AG04450 (cell line): ENCODE measurements at regions not wholly inside any gene's neighbourhood (a gene's known extent, or its start where the extent isn't known, plus 50 kb on each side); places are given as distances from the start of the nearest gene placed in this dataset.

Source experiments
- CTCF ChIA-PET: fragments of 300-600, 350-600 bp; formaldehyde crosslinking; extraction: SDS; loops from one replicate; lab custom pipeline; 2022; ENCODE audit warnings: antibody characterized with exemption, inconsistent platforms; lab: Charles Lee
- POLR2A ChIA-PET: fragments of 350-600 bp; formaldehyde crosslinking; extraction: SDS; loops from one replicate; lab custom pipeline; 2021; ENCODE audit warnings: antibody characterized with exemption, inconsistent platforms; lab: Yijun Ruan, JAX
- DNase-seq: peaks from one replicate; pipeline ENCODE4 v3.0.0-alpha.2; 2011; ENCODE audit warnings: low read depth, low spot score
- H3K27ac ChIP-seq: one replicate; pipeline ENCODE4 v1.5.1; 2012; ENCODE audit warnings: low read depth, low read length, control low read depth
- H3K27me3 ChIP-seq: one replicate; pipeline ENCODE4 v1.6.0; 2012; ENCODE audit warnings: low read length; ENCODE audit not compliant: control insufficient read depth, insufficient read depth
- H3K4me3 ChIP-seq: 2 replicates; pipeline ENCODE4 v1.5.1; 2011; ENCODE audit warnings: mild to moderate bottlenecking, low read depth, low read length, control low read depth
- H3K9me3 ChIP-seq: 2 replicates; pipeline ENCODE4 v1.5.1; 2012; ENCODE audit warnings: low read length; ENCODE audit not compliant: control insufficient read depth, insufficient read depth
- CTCF ChIP-seq: IDR thresholded peaks from 2 replicates; pipeline ENCODE4 v1.5.1; 2011; ENCODE audit warnings: low read depth, low read length, control low read depth, inconsistent platforms

- no peak for TF ChIP-seq CTCF
- Histone ChIP-seq H3K4me3 (no peak overlapping the region), H3K27me3 (no peaks in the 10 kb centered on the region), H3K27ac (no peak overlapping the region), H3K9me3 (no peaks in the 10 kb centered on the region)
- CTCF ChIA-PET, result no interaction called here
- POLR2A ChIA-PET, result no interaction called here
- DNase-seq, result no peak
Observed at GRCh38 chr14:44873536-44873935, 88.2 kb downstream of the KLHL28 start.

- TF ChIP-seq CTCF, result no peak
- CTCF ChIA-PET, result no interaction called here
- POLR2A ChIA-PET, result no interaction called here
- no peak overlapping the region for H3K4me3 ChIP-seq
- DNase-seq, result no peak
- H3K9me3 ChIP-seq, result no peaks in the 10 kb centered on the region
- no peak overlapping the region for H3K27ac ChIP-seq
- H3K27me3 ChIP-seq, result no peaks in the 10 kb centered on the region
Observed at GRCh38 chr14:44866770-44867169, 95.0 kb downstream of the KLHL28 start.

- Histone ChIP-seq H3K4me3 (no peak overlapping the region), H3K9me3 (no peaks in the 10 kb centered on the region), H3K27me3 (no peaks in the 10 kb centered on the region), H3K27ac (no peak overlapping the region)
- ChIA-PET CTCF (no interaction called here), POLR2A (no interaction called here)
- no peak for DNase-seq
- no peak for TF ChIP-seq CTCF
Observed at GRCh38 chr14:44866322-44866721, 95.4 kb downstream of the KLHL28 start.

- H3K27me3 ChIP-seq, result no peaks in the 10 kb centered on the region
- H3K4me3 ChIP-seq, result no peak overlapping the region
- DNase-seq, result no peak
- POLR2A ChIA-PET, result no interaction called here
- no peak overlapping the region for H3K27ac ChIP-seq
- TF ChIP-seq CTCF, result no peak
- CTCF ChIA-PET, result interaction anchor here (2.1 kb wide), 1 partner anchor 17 kb away, joined by 13 read pairs; no protein-coding TSS in a partner anchor
- H3K9me3 ChIP-seq, result no peaks in the 10 kb centered on the region
Observed at GRCh38 chr14:44863271-44863670, 98.5 kb downstream of the KLHL28 start.

GRCh38 chr14:44854114-44854513 lies 107.6 kb downstream of the KLHL28 start:
- CTCF ChIA-PET, result no interaction called here
- TF ChIP-seq CTCF, result no peak
- no peaks in the 10 kb centered on the region for H3K9me3 ChIP-seq
- no peaks in the 10 kb centered on the region for H3K27me3 ChIP-seq
- POLR2A ChIA-PET, result no interaction called here
- H3K27ac ChIP-seq, result no peak overlapping the region
- H3K4me3 ChIP-seq, result no peak overlapping the region
- DNase-seq, result no peak
